Osteoblast (primary cell): ENCODE measurements at regions not wholly inside any gene's neighbourhood (a gene's known extent, or its start where the extent isn't known, plus 50 kb on each side); places are given as distances from the start of the nearest gene placed in this dataset.
"Not testable (repeated sequence)": the region's sequence is repeated elsewhere in the genome, so short reads cannot be mapped to it uniquely, and the experiment has no call there.

Experiments
- DNase-seq: peaks from one replicate; pipeline ENCODE4 v3.0.0; 2011; ENCODE audit warnings: low spot score, mixed read lengths; ENCODE audit not compliant: insufficient read length; ENCODE audit errors: missing footprints
- H2AFZ ChIP-seq: 2 replicates; pipeline ENCODE4 v1.6.0; 2011; ENCODE audit warnings: mild to moderate bottlenecking, low read length
- H3K27ac ChIP-seq: 2 replicates; pipeline ENCODE4 v1.5.1; 2011; ENCODE audit warnings: mild to moderate bottlenecking, low read depth, low read length, moderate library complexity
- H3K27me3 ChIP-seq: 2 replicates; pipeline ENCODE4 v1.6.0; 2012; ENCODE audit warnings: mild to moderate bottlenecking, control low read depth, inconsistent platforms, low read length, moderate library complexity; ENCODE audit not compliant: insufficient read depth
- H3K36me3 ChIP-seq: 2 replicates; pipeline ENCODE4 v1.5.1; 2011; ENCODE audit warnings: mild to moderate bottlenecking, low read length, control low read depth, moderate library complexity; ENCODE audit not compliant: insufficient read depth
- H3K4me1 ChIP-seq: 2 replicates; pipeline ENCODE4 v1.5.1; 2011; ENCODE audit warnings: mild to moderate bottlenecking, low read length, control low read depth, moderate library complexity; ENCODE audit not compliant: insufficient read depth
- H3K4me2 ChIP-seq: 2 replicates; pipeline ENCODE4 v1.6.0; 2011; ENCODE audit warnings: mild to moderate bottlenecking, low read length; ENCODE audit not compliant: insufficient read depth
- H3K4me3 ChIP-seq: fragments of 200-600 bp; sonication (generic); 3 replicates; pipeline ENCODE4 v1.5.1; 2012; ENCODE audit warnings: mild to moderate bottlenecking, low read length, inconsistent platforms; ENCODE audit not compliant: insufficient read depth
- H3K79me2 ChIP-seq: 2 replicates; pipeline ENCODE4 v1.6.0; 2012; ENCODE audit warnings: mild to moderate bottlenecking, low read length, control low read depth, inconsistent platforms; ENCODE audit not compliant: insufficient read depth
- H3K9me3 ChIP-seq: 2 replicates; pipeline ENCODE4 v1.5.1; 2011; ENCODE audit warnings: low read depth, low read length, control low read depth
- H4K20me1 ChIP-seq: 2 replicates; pipeline ENCODE4 v1.6.0; 2012; ENCODE audit warnings: mild to moderate bottlenecking, low read length, control low read depth; ENCODE audit not compliant: insufficient read depth
- TF ChIP-seq, protein P1 (sequence below): IDR thresholded peaks from 2 replicates; pipeline ENCODE4 v1.5.1; 2011; ENCODE audit warnings: mild to moderate bottlenecking, low read depth, low read length, moderate library complexity; ENCODE audit errors: extremely low read depth

DNA sequence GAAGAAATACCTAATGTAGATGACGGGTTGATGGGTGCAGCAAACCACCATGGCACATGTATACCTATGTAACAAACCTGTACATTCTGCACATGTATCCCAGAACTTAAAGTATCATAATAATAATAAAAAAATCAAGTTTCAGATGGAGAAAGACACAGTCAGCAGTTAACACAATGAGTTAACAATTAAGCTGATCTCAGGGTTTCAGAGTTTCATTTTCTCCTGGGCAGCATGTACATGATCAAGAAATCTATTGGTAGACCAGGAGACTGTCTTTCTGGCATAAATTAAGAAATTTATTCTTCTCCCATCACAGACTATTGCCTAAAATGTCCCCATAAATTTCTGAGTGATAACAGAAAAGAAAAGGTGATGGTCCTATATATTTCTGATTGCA is 155.3 kb downstream of the RAD51AP2 start:
- no peak overlapping the region for H3K27ac ChIP-seq
- H3K9me3 ChIP-seq = no peaks in the 10 kb centered on the region
- H4K20me1 ChIP-seq = no peaks in the 10 kb centered on the region
- H3K36me3 ChIP-seq = no peaks in the 10 kb centered on the region
- no peaks in the 10 kb centered on the region for H3K79me2 ChIP-seq
- TF ChIP-seq, protein P1, sequence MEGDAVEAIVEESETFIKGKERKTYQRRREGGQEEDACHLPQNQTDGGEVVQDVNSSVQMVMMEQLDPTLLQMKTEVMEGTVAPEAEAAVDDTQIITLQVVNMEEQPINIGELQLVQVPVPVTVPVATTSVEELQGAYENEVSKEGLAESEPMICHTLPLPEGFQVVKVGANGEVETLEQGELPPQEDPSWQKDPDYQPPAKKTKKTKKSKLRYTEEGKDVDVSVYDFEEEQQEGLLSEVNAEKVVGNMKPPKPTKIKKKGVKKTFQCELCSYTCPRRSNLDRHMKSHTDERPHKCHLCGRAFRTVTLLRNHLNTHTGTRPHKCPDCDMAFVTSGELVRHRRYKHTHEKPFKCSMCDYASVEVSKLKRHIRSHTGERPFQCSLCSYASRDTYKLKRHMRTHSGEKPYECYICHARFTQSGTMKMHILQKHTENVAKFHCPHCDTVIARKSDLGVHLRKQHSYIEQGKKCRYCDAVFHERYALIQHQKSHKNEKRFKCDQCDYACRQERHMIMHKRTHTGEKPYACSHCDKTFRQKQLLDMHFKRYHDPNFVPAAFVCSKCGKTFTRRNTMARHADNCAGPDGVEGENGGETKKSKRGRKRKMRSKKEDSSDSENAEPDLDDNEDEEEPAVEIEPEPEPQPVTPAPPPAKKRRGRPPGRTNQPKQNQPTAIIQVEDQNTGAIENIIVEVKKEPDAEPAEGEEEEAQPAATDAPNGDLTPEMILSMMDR = no peak
- no peak overlapping the region for H3K4me2 ChIP-seq
- H2AFZ ChIP-seq = no peak overlapping the region
- H3K4me1 ChIP-seq = no peaks in the 10 kb centered on the region
- DNase-seq = no peak
- H3K4me3 ChIP-seq = no peak overlapping the region
- H3K27me3 ChIP-seq = no peaks in the 10 kb centered on the region

DNA sequence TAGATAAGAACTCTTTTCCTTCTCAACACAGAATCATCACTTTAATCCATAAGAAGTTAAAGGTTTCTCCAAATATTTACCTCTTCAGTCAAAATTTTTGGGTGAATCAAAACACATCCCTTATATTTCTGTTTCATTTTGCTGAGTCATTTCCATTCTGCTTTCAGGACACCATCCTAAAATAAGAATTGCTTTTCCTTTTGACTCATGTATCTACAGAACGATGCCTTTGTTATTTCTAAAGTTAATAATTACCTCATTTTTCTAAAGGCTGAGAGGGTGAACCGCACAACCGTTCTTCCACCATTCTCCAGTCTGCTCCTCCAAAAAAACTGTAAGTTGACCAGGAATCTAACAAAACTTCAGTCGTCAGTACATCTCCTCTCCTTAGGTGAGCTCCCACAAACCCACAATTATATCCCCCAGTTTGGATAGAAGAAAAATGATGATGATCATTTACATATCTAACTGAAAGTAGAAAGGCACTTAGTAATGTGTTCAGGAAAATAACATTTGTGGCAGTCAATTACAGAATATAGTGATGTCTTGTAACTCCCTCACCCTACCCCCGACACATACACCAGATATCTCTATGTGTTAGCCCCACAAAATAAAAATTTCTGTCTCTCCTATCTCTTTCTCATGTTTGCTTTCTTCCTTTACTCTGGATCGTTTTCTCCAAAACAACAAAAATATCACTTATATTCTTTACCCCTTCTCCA is 162.5 kb downstream of the RAD51AP2 start:
- no peaks in the 10 kb centered on the region for H3K4me1 ChIP-seq
- no peaks in the 10 kb centered on the region for H3K27me3 ChIP-seq
- H3K36me3 ChIP-seq = no peaks in the 10 kb centered on the region
- H3K4me2 ChIP-seq = no peak overlapping the region
- H2AFZ ChIP-seq = peak overlapping the region; percentile 25
- H3K79me2 ChIP-seq = no peaks in the 10 kb centered on the region
- no peak overlapping the region for H3K27ac ChIP-seq
- H3K9me3 ChIP-seq = no peaks in the 10 kb centered on the region
- H3K4me3 ChIP-seq = no peak overlapping the region
- no peak for DNase-seq
- no peaks in the 10 kb centered on the region for H4K20me1 ChIP-seq
- TF ChIP-seq, protein P1 = no peak

DNA sequence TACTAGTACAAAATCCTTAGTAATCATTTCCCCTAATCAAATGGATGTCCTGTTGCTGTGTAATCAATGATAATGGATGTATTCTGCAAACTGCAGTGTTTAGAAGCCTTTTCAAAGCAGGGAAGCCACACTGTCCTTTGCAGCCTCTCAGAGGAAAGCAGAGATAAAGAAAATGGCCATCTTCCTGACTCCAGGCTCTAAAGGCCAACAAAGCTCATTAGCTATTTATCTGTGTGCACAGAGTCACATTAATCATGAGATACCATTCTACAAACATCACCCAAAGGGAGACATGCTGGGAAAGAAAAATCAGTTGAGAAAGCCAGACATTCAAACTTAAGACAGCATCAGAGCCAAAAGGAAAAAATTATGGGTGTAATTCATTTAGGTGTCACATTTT is 165.0 kb downstream of the RAD51AP2 start:
- no peak overlapping the region for H3K4me2 ChIP-seq
- H3K4me3 ChIP-seq = no peak overlapping the region
- H3K9me3 ChIP-seq = no peaks in the 10 kb centered on the region
- no peak overlapping the region for H3K27ac ChIP-seq
- DNase-seq = no peak
- TF ChIP-seq, protein P1 = no peak
- H4K20me1 ChIP-seq = no peaks in the 10 kb centered on the region
- no peaks in the 10 kb centered on the region for H3K36me3 ChIP-seq
- H3K27me3 ChIP-seq = no peaks in the 10 kb centered on the region
- no peaks in the 10 kb centered on the region for H3K79me2 ChIP-seq
- H2AFZ ChIP-seq = peak overlapping the region; percentile 20
- H3K4me1 ChIP-seq = no peaks in the 10 kb centered on the region

DNA sequence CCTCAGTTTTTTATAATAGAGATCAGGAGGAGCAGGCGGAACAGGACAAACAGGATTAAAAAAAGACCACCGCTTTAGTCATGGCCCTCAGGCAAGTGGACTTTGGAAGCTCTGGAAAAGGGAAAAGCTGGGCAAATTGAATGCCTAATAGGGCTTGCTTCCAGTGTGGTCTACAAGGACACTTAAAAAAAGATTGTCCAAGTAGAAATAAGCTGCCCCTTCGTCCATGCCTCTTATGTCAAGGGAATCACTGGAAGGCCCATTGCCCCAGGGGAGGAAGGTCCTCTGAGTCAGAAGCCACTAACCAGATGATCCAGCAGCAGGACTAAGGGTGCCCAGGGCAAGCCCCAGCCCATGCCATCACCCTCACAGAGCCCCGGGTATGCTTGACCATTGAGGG is 175.5 kb downstream of the RAD51AP2 start:
- DNase-seq, H2AFZ ChIP-seq, H3K4me1 ChIP-seq, H3K4me3 ChIP-seq, H3K9me3 ChIP-seq, H3K36me3 ChIP-seq, H3K27ac ChIP-seq, H3K4me2 ChIP-seq, H3K27me3 ChIP-seq, H3K79me2 ChIP-seq, H4K20me1 ChIP-seq: not testable (repeated sequence)
